HG03571 (cell line): ENCODE measurements at regions not wholly inside any gene's neighbourhood (a gene's known extent, or its start where the extent isn't known, plus 50 kb on each side); places are given as distances from the start of the nearest gene placed in this dataset.

Experiments
- ATAC-seq: cut with Tn5 transposase; IDR thresholded peaks from one replicate; pipeline ENCODE4 v1.9.1; 2021; ENCODE audit not compliant: unreplicated experiment

DNA sequence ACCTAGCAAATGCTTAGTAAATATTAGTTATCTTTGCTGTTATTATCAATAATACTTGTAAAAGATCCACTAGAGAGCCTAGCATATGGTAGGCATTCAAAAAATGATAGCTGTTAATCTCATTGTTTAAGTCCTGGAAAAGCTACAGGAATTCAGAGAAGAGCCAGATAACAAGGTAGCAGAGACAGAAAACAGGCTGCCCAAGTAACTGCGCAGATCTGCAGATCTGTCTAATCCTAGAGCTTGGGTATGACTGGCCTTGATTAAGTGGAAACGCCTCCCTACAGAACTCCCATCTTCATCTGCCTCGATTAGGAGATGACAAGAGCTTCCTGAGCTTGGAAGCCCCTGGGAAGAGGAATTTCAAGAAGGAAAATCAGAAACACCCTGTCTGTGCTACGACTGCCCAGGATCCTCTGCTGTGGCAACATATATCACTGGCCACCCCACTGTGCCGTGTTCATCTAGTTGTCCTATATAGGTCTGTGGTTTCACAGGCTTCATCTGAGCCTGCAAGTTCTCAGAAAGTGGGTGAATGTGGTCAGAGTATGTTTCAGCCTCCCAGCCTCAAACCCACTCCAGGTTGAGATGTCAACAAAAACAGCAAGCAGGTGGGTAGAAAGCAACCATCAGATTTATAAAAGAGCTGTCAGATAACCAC, 151.5 kb upstream of the PKDCC start:
- ATAC-seq = peak; percentile 53

DNA sequence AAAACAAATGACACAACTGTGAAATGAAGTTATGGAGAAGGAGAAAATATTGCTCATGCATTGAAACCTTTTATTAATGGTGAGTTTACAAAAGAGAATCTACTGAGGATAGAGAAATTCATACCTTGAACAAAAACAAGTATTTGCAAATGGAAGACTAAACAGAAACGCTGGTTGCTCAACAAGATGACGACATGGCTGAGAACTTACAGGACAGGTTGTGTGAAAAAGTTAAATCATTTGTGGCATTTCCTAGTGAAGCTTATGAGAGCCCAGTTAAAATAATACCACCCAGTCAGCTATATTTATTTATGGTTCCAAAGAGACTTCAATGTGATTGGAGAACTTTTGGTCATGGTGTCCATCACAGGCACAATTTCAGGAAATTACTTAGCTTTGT, 148.6 kb upstream of the PKDCC start:
- ATAC-seq = no peak

DNA sequence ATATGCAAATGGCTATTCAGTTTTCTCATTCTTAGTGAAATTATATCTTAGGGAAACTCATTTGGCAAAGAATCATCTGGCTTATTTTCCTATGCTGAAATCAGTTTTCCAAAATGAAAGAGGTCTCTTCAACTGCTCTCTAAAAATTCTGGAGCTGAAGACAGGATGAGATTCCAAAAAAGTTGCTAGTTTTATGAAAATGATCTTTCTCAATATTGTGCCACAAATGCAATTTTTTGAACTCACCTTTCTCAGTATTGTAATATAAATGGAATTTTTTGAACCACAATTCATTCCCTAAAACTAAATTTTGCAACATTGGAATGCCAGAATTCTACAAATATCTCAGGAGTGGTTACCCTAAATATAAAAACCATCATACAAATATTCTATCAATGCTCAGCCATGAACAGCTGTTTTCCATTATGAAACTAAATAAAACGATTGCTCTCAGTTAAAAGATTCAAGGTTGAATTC, 147.7 kb upstream of the PKDCC start:
- ATAC-seq = no peak

DNA sequence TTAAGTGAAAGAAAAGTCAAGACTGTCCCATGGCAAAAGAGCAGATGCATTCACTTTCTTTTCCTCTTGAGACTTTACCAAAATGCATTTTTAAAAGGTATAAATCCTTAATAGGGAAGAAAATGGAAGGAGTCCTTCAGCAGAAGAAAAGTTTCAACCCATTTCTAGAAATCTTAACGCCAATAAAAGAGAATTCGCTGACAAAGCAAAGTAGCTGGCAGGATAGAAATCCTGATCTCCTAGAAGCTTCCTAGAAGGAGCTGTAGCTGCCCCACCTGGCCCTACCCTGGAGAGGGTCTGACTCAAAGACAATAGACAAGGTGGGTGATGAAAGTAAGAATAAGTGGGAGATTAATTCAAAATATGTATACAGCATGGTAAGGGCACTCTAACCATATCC, 144.9 kb upstream of the PKDCC start:
- no peak for ATAC-seq

DNA sequence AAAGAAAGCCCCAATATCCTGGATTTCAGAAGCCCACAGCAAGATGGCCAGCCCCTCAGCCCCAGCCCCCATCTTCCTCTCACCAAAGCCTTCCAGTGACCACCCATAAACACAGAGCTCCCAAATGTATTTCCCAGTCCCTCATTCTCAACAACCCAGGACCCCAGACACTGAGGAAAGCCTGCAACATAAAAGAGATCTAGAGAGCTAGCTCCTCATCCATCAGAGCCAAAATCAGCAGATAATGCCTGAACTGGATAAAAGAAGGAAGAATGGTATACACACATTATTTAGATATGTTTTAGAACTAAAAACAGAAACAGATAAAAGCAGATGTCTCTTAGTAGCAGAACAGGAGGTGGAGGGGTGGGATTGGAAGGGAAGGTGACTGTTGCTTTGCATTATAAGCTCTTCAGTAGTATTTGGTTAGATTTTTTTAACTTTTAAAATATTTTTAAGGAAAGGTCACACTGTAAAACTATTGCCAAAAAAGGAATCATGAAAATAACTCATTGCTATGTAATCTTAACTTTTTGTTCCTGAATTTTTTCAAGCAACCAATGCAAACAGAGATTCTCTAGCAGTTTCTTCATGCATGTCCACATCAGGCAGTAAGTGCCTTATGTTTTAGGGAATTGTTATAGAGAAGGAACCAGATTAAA, 144.2 kb upstream of the PKDCC start:
- no peak for ATAC-seq

DNA sequence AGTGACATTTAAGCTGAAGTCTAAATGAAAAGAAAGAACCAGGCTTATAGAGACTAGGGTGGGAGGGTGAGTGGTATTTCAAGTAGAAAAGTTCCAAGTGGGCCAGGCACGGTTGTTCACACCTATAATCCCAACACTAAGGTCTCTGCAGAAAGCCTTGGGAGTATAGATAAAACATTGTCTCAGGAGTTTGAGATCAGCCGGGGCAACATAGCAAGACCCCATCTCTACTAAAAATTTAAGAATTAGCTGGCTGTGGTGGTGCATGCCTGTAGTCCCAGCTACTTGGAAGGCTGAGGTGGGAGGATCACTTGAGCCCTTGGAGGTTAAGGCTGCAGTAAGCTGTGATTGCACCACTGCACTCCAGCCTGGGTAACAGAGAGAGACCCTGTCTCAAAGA, 143.4 kb upstream of the PKDCC start:
- ATAC-seq = no peak

DNA sequence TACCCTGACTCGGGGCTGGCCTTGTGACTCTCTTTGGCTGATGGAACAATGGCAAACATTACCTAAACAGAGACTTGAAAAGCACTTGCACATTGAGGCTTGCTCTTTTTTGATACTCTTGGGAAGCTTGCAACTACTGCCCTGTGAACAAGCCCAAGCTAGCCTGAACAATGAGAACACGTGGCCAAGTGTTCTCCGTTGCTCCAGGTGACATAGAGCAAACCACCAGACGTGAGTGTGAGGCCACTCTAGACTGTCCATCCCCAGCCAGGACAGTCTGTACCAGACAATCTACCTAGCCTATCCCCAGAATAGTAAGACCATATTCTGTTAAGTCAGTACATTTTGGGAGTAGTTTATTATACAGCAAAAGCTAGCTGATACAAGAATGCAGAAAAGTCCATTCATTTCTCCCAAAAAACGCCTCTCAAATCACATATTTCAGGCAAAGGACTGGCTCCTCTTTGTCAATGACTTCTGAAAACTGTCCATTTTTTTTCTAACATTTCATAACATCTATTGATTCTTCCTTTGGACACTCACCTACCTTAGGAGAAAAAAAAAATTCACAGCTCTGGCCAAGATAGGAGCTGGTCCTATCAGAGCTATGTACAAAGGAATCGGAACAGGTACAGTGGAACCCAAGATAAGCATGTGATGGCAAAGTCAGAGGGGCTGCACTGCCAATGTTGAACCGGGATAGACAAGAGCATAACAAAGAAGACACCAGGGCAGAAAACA, 142.1 kb upstream of the PKDCC start:
- no peak for ATAC-seq

DNA sequence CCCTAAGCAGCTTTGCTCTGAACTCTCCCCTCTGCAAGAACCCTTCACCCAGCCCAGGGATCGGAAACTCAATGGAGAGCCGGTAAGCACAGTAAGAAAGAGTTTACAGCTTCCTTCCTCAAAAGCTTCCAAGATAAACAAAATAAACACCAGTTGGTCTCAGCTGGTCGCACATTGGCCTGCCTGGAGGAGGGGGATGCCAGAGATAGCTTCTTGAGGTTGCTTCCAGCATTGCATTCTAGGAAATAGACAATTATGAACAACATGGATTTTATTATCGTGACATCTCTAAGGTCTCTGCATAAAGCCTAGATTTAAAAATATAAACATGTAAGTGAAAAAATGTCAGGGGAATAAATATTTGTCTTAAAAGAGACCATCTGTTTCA, 141.5 kb upstream of the PKDCC start:
- no peak for ATAC-seq

DNA sequence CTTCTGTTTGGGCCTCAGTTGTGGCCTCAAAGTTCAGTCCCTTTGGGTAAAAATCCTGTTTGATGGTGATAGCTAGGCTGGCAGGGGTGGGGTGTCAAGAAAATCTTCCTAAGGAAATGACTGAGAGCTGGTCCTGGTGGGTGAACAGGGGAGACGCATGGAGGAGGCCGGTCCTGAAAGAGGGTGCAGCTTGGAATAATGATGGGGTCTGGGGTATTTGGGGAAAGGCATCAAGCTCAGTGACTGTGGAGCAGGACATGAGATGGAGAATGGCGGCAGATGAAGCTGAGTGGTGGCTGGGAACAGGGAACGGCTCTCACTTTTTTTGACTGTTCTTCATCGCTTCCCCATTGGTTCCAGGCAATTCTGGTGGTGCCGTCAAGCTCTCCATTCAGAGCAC, 140.7 kb upstream of the PKDCC start:
- no peak for ATAC-seq

DNA sequence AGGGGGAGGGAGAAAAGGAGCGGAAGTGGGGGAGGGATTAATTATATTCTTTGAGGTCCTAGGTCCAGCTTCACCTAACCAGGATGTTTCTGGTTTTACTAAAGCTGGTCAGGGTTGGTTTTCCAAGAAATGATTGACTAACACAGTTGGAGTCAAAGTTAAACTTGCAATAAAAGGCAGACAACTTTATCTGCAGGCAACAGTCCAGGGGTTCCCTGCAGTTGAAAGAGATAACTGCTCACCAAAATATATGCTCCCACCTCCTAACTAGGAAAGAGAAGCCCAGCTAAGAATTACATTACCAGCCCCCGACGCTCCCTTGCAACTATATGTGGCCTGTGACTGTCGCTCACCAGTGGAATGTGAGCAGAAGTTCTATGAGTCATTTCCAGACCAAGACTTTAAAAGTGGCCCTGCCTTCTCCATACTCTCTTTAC, 140.0 kb upstream of the PKDCC start:
- no peak for ATAC-seq

DNA sequence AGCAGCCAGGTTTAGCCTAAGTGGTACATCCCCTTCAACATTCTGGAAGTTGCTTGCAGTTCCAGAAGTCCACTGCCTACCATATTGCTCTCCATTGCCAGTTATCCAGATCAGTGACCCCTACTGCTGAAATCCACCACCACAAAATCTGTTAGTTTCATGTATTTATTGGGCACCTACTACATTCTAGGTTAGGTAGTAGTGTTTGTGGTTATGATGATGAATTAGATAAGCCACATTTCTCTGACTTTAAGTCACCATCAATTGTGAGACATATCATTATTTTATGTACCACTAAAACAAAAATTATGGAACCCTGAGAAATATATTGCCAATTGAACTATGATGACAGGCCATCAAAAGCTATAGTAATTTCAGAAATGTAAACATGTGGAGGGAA, 139.5 kb upstream of the PKDCC start:
- ATAC-seq = no peak

DNA sequence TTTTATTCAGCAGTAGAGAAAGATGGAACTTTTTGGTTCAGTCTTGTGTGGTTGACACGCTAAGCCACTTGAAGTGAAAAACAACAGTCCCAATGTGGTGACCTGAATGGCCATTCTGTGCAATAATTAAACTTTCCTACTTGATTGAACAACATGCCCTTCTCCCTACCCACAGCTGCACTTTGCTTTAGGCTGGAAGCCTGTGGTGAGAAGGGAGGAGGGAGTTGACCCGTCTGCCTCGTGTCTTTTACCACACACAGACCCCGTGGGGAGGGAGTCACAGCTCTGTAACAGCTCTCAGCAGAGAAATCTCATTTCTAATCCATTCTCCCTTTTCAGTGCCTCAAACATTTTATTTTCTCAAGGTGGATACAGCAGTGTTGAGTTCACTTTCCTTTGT, 138.2 kb upstream of the PKDCC start:
- ATAC-seq = no peak

DNA sequence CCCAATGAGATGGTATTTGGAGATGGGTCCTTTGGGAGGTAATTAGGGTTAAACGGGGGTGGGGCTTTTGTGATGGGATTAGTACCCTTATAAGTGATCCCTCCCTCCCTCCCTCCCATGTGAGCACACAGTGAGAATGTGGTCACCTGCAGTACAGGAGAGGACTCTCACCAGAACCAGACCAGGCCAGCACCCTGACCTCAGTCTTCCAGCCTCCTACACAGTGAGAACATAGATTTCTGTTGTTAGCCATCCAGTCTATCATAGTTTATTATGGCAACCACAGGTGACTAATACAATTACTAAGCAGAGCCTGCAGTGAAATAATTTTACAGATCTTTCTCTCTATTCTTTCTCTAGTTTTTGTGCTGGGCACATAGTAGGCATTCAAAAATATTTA, 137.7 kb upstream of the PKDCC start:
- ATAC-seq = no peak

DNA sequence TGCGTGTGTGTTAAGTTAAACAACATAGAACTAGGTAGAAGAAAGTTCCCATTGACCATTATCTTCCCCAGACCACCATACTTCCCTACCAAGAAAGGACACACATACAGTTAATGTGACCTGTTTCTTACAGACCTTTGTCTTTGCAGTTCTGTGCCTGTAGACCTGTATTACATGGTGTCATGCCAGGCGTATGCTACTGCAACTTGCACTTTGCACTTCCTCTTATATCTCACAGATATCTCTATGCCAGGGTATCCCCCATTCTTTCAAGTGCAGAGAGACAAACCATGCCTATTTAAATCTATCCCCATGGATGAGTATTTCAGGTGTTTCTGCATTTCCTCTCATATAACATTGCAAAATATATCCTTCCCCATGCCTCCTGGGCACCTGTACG, 136.8 kb upstream of the PKDCC start:
- ATAC-seq = no peak

DNA sequence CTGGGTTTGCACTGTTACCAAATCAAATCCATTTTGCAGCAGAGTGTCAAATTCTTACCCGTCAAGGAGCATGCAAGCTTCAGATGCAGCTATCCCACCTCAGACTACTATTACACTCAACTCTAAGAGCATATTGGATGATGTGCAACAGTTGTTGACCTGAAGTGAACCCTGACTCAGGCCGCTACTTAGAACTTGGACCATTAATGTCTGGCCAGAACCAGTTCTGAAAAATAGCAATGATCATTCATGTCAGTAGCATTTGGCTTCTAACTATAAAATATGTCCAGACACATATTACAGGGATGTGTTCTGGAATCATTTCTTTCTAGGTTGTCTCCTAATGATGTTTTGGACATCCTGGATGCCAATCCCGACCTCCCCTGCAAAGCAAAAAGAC, 135.5 kb upstream of the PKDCC start:
- no peak for ATAC-seq

DNA sequence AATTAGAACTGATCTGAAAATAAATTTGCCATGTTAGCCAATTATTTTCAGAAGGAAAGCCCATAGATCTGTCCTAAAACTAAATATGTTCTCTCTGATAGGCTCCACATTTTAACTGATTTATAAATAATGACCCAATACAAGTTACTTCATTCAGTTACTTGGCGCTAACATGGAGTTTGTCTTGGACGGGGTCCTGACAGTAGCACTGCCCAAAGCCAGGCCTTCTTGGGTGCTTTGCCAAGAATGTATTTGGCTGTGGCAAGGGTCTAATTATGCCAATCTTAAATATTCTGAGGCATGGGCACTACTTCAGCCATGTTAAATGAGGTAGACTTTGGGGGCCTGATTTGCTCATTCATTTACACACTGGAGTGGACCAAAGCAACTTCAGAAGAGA, 135.0 kb upstream of the PKDCC start:
- no peak for ATAC-seq

DNA sequence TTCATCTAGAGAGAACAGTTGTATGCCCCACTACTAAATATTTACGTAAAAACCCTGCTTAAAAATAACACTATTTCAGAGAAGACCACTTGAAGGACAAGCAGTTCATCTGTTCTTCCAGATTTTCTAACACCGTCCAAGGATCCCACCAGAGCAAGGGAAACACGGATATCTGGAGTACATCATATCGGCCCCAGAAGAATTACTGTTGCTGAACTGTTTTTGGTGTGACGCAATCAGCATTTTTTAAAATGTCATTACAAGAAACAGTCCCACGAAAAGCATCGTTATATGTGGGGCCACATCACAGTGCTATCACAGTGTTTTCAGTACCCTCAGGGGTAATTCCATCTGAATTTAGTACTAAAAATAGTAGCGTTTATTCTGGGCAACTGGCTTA, 134.5 kb upstream of the PKDCC start:
- ATAC-seq = no peak

DNA sequence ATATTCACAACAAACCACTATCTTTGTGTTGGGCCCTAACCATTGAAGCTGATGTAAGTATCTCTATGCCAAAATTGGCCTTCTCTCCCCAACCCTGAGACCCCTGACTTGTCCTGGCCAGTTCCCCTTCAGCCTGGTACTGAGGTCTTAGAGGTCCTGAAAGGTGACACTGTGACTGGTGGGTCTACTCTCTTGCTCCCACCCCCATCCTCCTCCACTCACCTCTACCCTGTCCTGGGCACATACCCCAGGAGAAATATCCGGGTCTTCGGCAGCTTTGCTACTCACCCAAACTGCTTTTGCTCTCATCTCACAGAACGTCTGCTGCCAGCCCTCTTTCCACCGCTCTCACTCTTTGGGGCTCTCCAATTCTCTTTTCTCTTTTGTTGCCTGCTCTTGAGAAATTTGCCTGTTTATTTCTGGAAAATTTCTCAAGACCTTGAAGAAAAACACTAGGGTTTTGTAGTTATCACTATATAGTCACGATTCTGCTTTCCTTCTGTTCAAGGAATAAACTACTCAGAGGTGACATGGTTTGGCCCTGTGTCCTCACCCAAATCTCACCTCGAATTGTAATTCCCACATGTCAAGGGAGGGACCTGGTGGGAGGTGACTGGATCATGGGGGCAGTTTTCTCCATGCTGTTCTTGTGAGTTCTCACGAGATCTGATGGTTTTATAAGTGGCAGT, 133.8 kb upstream of the PKDCC start:
- ATAC-seq = no peak

DNA sequence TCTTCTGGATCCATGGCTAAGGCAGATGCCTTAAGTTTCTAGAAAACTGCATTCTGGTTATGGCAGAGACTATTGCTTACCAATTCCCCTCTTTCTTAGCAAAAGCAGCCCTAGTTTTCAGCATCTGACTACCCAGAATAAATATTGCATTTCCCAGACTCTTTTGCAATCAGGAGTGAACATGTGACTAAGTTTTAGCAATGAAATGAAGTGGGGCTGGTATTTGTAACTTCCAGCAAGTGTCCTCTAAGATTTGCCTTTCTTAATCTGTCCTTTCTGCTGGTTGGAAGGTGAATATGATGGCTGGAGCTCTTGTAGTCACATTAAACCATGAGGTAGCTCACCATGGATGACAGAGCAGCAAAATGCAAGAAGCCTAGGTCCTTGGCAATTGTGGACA, 132.9 kb upstream of the PKDCC start:
- no peak for ATAC-seq

DNA sequence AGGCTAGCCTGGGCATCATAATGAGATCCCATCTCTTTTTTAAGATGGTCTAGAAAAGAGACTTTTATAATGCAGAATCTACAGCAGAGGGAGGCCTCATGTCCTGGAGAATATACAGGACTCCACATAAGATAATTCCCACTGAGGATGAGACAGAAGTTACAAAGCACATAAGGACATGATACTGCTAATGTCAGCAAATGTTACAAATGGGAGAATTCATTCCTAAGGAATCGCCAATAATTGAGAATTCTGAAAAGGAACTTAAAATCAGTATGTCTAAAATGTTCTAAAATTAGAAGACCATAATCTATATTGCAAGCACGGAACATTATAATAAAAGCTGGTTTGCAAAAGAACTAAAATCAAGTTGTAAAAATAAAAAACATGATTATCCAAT, 131.6 kb upstream of the PKDCC start:
- ATAC-seq = no peak

DNA sequence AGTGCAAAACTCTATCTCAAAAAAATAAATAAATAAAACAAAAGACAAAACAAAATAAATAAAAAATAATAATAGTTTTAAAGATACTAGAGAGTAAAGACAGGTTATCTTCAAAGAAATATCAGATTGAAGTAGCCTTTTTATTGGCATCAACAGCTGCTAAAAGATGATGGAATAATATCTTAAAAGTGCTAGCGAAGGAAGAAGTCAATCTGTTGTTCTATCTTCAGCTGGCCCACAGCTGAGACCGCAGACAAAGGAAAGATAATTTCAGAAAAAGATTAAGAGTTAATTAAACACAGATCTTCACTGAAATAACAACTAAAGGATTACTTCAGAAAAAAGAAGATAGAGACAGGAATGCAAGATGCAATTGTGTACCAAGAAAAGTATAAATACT, 130.2 kb upstream of the PKDCC start:
- ATAC-seq = no peak

DNA sequence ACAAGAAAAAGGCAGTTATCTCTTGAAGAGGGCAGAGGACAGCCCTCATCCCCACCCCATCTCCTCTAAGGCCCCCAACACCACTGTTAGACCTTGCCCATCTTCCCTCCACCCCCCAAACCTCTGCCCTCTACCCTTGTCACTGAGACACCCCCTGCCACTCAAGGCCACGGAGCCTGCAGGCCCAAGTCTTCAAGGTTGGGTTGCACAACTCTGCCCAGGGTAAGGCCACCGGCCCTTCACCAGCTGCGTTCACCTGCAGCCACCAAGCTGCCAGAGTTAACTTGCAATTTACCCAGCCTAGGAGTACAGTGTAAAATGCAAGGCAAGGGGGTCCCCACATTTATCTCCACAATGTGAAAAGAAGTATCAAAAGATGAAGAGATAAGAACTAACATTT, 128.7 kb upstream of the PKDCC start:
- ATAC-seq = no peak
